Suppressor macrophage treated with lipopolysaccharide for 1 hour (primary cell): ENCODE measurements at regions not wholly inside any gene's neighbourhood (a gene's known extent, or its start where the extent isn't known, plus 50 kb on each side); places are given as distances from the start of the nearest gene placed in this dataset.

Experiments
- DNase-seq, 3 donors: peaks; one replicate each; pipeline ENCODE4 v3.0.0-alpha.2; 2020 to 2022

GRCh38 chr17:72212041-72212440, 91.2 kb downstream of the SOX9 start:
- no peak for DNase-seq

DNA sequence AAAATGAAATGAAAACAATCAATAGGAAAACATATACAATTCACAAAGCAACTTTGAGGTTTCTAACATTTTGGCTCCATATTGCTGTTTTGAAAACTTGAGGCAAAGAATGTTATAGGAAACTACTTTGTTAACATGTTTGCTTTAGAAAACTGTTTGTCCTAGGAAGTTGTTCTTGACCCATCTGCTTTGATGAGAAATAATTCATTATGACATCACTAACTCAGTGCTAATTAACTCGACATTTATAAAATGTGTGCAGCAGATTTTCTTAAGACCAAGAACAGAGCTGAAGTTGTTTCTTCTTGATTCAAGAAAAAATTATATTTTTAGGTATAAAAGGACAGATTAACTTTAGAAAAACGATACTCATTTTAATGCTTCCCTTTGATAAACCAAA, 94.7 kb downstream of the SOX9 start:
- no peak for DNase-seq

- no peak for DNase-seq
These were observed 95.1 kb downstream of the SOX9 start for GRCh38 chr17:72215928-72216327.

- DNase-seq: no peak
These were observed 98.5 kb downstream of the SOX9 start for GRCh38 chr17:72219137-72219823.

GRCh38 chr17:72219824-72220493, 99.1 kb downstream of the SOX9 start:
- DNase-seq: no peak

GRCh38 chr17:72222661-72223380, 102.0 kb downstream of the SOX9 start:
- DNase-seq: no peak

DNA sequence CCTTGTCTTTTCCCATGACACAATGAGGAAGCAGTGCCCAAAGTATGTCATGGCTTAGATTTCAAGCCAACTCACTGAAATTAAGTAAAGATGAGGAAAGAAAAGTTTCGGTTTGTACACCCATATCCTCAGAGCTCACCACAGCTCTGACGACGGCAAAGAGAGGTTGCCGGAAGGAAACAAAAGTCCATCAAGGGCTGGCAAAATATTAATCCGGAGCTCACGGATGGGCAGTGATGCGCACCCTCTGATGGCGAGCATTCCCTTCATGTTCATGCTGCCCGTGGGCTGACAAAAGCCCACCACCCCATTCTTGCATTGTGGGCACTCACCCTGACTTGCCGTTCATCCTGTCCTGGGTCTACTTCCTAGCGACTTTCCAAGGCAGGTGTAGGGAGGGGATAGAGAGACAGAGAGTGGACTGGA, 103.1 kb downstream of the SOX9 start:
- DNase-seq: no peak

- DNase-seq: no peak
These were observed 105.5 kb downstream of the SOX9 start for GRCh38 chr17:72226322-72226721.

GRCh38 chr17:72233986-72234385, 113.2 kb downstream of the SOX9 start:
- no peak for DNase-seq

- DNase-seq: no peak
These were observed 114.2 kb downstream of the SOX9 start for GRCh38 chr17:72234985-72235384.

DNA sequence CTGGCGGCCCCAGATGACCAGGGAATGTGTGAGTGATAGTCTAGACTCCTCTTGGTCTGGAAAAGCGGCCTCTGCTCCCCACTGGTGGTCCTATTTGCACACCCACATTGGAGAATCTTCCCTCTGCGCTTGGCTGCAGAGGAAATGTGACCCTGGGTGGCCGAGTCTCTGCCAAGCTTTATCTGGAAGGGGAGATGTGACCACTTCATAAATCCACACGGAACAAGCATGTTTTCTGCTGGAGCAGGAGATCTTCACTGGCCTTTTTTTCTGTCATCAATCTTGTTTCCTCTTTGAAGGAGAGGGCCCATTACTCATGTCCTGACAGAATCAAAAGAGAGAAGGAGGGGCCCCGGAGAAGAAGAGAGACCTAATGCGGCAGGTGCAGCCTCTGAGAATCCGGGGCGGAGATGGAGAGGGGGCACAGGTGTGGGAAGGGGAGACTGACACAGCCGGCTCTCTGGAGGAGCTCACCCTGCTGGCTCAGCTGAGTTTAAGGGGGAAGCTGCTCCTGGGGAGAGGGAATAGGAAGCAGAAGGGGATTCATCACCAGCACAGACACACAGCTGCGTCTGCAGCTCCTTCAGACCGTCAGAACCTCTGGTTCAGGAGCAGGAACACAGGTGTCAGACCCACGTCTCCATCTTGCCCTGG, 116.3 kb downstream of the SOX9 start:
- no peak for DNase-seq

DNA sequence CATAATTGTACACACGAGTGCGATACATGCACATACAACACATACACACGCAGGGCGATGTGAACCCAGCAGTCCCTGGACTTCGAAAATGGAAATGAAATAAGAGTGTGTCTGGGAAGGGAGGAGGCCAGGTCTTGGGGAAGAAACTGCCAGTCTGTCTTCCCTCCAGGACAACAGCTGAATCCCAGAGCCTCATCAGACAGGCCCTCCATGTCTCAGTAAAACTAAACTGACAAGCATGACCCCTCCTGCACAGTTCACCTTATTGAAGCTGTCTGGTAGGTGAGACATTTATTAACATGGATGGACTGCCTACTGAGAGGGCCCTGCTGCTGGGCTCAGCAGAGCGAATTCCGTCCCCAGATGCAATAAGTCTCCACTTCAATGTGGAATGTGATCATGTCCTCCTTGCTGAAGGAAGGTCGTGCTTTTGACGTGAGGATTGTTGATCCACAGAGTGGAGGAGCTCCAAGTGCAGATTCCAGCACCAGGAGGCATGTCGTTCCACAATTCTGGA, 117.4 kb downstream of the SOX9 start:
- no peak for DNase-seq

DNA sequence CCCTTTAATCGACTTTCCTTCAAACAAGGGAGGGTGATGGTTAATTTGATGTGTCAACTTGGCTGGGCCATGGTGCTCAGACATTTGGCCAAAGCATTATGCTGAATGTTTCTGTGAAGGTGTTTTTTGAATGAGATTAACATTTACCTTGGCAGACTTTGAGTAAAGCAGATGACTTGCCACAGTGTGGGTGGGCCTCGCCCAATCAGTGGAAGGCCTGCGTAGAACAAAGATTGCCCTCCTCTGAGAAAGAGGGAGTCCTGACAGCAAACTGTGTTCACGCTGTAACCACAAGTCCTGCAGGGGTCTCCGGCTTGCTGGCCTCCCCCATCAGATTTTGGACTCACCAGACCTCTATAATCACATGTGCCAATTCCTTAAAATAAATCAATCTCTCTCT, 118.7 kb downstream of the SOX9 start:
- DNase-seq: no peak

DNA sequence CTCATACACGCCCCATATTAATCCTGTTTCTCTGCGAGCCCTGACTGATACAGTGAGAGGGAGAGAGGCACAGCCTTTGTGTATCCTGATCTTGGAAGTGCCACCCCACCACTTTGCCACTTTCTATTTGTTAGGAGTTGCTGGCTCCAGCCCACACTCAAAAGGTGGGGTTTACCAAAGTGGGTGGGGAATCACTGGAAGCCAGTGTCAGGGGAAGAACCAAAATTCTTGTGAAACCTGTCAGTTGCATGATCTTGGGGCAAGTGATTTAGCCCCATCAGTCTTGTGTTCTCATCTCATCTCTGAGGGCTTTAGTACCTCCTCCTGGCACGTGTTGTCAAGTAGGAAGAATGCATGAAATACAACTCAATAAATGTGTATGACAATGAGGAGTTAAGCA, 119.5 kb downstream of the SOX9 start:
- peak in 1 of 3 donors; percentile 2 for DNase-seq

- no peak for DNase-seq
These were observed 123.7 kb downstream of the SOX9 start for GRCh38 chr17:72244494-72244893.

DNA sequence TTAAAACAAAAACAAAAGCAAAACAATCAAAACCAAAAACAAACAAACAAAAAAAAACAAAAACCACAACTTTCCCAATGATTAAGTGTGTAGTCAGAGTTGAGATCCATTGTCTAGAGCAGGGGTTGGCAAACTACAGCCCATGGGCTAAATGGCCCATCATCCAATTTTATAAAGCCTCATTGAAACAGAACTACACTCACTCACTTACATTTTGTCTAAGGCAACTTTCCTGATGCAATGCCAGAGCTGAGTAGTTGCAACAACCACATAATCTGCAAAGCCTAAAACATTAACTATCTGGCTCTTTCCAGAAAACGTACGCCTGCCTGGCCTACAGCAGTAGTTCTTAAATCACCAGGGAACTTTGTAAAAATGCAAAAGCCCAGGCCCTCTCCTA, 124.1 kb downstream of the SOX9 start:
- no peak for DNase-seq

DNA sequence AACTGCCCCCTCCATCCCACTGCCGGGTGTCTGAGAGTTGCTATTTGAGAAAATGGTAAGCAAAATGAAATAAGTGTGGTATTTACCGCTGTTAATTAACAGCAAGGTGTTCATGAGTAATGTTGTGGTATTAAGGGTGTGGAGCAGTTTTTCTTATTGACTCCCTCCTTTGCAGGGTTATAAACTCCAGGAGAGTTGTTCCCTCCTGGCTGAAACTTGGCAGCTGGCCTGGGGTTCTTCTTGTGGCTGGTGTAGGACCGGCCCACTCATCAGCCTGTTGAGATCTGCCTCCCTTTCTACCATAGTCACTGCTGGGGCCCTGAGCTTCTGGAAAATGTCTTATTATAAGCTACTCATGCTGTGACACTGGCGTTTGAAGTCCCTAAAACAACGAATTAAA, 128.6 kb downstream of the SOX9 start:
- DNase-seq: no peak

GRCh38 chr17:72250206-72250605, 129.4 kb downstream of the SOX9 start:
- DNase-seq: no peak

DNA sequence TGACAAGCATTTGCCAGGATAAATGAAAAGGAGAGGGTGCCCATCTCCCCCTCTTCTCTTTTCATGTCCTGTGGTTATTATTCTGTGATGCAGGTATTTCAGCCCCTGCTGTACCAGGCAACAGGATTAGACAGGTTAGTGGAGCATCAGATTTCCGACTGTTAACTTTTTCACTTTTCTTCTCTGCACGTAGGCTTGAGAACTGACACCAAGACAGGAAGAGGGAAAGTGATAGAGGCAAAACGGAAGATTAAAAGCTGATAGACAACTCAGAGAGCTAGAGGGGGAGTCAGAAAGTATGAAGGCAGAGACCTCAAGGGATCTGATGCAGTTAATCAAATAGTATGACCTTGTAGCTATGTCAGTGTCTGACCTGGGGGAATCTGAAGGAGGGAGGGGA, 132.8 kb downstream of the SOX9 start:
- no peak for DNase-seq

GRCh38 chr17:72254808-72255449, 134.1 kb downstream of the SOX9 start:
- DNase-seq: no peak

DNA sequence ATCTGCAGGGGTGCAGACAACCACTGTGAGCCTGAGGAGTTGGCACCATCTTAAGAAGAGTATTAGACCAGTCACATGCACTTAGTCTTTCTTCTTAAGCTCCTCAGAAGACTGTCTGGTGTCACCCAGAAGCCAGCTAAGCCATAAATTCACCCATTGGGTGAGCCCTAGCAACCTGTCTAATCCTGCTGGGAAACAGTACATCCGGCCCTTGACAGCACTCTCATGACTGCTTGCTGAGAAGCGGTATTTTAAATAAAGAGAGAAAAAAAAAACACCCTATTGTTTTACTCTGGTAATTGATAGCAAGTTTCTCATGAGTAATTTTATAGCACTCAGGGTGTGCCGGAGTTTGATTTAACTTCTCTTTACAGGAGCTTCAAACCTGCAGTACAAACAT, 134.7 kb downstream of the SOX9 start:
- DNase-seq: no peak

- no peak for DNase-seq
These were observed 137.9 kb downstream of the SOX9 start for GRCh38 chr17:72258711-72259110.

- no peak for DNase-seq
These were observed 139.1 kb downstream of the SOX9 start for GRCh38 chr17:72259922-72260321.
